ENCODE measurements at regions not wholly inside any gene's neighbourhood (a gene's known extent, or its start where the extent isn't known, plus 50 kb on each side); places are given as distances from the start of the nearest gene placed in this dataset.

- DNase-seq: no peak
These were observed 152.5 kb upstream of the NFIB start for GRCh38 chr9:14466429-14466818.

DNA sequence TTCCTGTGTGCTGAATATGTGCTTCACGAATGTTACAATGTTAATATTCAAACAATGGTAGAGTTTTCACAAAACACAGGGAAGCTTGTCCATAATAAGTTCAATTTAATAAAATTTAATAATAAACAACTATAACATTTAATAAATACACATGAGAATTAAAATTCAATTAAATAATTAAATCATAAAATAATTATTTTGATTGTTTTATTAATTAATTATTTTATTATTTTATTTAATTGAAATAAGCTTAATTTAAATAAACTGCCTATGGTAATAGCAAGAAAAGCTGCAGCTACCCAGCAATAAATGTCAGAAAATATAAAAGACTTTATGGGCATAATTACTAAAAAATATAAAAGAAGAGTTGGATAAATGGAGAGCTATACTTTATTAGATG is 149.0 kb upstream of the NFIB start:
- no peak for DNase-seq

GRCh38 chr9:14455243-14455642 is 141.3 kb upstream of the NFIB start:
- no peak for DNase-seq

GRCh38 chr9:14453286-14453685 is 139.3 kb upstream of the NFIB start:
- DNase-seq: no peak

DNA sequence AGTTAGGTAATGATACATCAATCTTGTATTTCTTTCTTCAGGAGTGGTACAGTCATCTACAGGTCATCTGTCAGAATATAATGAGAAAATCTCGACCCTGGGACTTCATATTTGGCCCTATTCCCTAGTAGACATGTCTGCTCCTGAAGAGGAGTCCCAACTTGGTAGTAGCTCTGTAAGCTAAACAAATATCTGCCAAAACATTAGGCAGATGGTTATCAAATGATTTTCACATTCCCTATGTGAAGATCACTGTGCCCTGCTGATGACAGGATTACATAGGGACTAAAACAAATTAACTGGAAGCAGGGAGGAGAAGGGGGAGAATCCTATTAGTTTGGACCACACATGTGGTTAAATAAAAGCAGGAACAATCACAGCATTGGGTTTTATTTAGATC is 138.6 kb upstream of the NFIB start:
- DNase-seq: no peak

DNA sequence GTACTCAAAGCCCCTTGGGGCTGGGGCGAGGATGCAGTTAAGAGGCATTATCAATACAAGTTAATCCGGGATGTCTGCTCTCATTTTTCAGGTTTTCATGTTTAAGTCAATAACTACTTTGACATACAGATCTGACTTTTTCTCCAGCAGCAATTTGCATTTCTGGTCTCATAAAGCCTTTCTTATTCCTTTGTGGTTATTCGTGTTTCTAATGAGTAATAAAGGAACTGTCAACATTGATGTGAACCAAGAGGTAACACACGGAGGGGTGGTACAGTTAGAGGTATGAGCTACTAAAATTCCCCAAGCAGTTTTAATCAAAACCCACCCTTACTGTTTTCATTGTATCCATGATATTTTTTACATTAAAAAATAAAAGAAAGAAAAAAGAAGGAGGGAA is 138.0 kb upstream of the NFIB start:
- no peak for DNase-seq

DNA sequence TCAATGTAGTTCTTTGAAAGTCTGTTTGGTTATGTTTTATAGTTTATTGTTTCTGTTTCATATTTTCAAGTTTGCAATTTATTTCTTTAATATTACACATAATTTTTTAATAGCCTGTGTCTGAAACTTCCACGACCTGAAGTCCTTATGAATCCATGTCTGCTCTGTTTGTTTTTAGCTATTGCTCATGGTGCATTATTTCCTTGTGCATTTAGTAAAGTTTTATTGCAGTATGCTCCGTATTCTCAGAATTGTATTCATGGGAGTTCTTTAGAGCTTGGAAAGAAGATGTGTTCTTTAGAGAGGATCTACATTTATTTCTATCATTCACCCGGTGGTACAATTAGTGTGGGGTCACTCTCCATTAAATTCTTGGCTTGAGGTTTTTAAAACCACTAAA is 133.2 kb upstream of the NFIB start:
- no peak for DNase-seq

GRCh38 chr9:14445946-14446345 is 132.0 kb upstream of the NFIB start:
- DNase-seq: no peak

- no peak for DNase-seq
These were observed 129.0 kb upstream of the NFIB start for GRCh38 chr9:14442956-14443355.

DNA sequence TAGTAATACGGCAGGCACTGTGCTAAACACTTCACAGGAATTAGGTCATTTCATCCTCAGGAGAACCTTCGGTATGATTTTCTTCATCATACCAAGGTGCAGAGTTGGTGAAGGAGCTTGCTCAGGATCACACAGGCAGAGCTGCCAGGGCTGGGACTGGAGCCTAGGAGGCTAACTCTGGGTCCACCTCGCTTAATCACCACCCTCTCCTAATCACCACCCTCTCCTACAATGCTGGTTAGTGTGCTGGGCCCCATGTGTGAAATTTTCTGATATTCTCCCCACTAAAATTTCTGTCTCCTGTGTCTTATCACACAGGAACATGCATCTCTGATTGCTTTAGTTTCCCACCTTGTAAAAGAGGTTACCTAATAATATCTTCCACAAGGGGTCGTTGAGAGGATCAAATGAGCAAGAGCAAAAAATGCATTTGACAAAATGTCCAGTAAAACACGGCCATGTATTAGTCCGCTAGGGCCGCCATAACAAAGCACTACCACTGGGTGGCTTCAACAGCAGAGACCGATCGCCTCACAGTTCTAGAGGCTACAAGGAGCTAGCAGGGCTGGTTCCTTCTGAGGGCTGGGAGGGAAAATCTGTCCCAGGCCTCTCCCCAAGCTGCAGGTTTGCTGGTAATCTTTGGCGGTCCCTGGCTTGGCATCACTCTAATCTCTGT is 128.2 kb upstream of the NFIB start:
- DNase-seq: no peak

GRCh38 chr9:14441115-14441514 is 127.2 kb upstream of the NFIB start:
- DNase-seq: no peak

GRCh38 chr9:14440062-14440461 is 126.1 kb upstream of the NFIB start:
- no peak for DNase-seq

DNA sequence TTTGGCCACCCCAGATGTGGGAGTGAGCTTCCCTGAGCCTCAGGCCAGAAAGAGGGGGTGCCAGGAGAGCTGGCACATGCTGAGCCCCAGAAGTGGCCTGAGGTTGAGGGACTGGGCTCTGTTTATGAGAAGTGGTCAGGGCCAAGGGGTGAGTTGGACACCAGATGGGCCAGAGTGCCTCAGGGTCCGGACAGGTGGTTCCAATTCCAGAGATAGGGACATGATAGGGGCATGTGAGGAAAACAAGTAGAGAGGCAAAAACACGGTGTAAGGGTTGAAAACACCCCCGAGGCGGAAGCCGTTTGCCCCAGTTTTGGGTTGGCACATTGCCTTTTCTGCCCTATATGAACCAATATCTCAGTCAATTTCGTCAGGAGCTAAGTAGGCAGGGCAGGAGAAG is 125.6 kb upstream of the NFIB start:
- DNase-seq: no peak

DNA sequence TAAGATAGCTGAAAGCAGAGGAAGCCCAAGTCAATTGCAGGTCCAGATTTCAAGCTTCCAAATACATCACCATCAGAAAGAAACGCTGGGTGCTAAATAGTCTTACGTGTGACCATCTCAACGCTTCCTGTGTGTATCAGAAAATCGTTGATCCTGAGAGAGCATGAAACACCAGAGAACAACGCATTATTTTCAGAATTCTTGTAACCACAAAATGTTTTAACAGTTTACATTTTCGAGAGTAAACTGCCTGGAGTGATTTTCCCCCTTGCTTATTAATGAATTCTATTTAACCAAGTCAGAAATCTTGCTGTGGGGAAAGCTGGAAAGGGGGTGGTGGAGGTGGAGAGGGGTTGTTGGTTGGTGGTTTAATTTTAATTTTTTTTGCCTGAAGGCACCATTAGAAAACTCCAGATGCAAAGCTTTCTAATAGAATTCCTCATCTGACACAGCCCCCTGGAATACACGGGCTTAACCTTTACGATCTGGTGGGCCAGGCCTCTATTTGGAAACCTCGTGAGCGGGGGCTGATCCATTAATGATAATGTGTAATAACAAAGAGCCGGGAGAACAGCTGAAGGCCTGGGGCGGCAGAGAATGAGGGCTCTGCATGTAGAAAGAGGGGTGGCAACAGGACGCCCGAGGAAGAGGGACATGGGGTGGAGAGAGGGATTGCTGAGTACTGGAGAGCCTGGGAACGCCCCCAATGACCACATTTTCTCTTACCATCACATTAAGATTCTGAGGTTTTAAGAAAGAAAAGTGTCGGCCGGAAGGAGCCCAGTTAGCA is 124.5 kb upstream of the NFIB start:
- no peak for DNase-seq

- no peak for DNase-seq
These were observed 123.7 kb upstream of the NFIB start for GRCh38 chr9:14437354-14438231.

DNA sequence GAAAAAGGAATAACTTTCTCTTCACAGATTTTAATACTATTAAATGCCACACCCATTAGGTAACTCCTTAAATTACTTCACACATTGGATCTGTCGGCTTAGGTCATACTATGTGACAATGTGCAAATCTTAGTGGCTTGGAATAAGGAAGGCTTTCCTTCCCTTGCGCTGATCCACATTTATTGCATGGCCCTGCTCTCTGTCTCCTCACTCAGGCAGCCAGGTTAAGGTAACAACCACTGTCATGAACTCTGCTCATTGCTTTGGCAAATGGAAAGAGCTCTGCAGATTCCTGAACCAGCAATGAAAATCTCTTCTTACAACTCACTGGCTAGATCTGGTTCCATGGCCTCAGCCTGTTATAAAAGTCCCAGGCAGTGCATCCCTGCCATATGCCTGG is 121.9 kb upstream of the NFIB start:
- no peak for DNase-seq

- no peak for DNase-seq
These were observed 121.2 kb upstream of the NFIB start for GRCh38 chr9:14434971-14435718.

DNA sequence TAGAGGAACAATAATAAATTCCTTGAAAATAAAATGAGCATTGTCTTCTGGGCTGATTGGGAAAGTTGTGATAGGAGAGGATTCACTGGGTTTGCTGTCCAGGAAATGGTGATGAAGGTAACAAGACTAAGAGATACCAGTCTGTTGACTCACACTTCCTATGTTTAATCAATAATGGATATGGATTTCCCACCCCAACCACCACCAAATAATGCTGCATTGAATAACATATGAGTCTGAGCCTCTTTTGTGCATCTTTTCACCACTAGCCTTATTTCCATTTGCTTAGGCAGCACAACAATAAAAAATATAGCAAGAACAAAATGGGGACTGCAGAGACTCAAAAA is 120.2 kb upstream of the NFIB start:
- no peak for DNase-seq

- DNase-seq: no peak
These were observed 119.6 kb upstream of the NFIB start for GRCh38 chr9:14433351-14434157.

- no peak for DNase-seq
These were observed 118.9 kb upstream of the NFIB start for GRCh38 chr9:14432666-14433350.

- DNase-seq: peak; percentile 28
These were observed 114.9 kb upstream of the NFIB start for GRCh38 chr9:14428781-14429230.
